ENCODE measurements at regions not wholly inside any gene's neighbourhood (a gene's known extent, or its start where the extent isn't known, plus 50 kb on each side); places are given as distances from the start of the nearest gene placed in this dataset.

- WGBS, 2 experiments (ENCODE audit: insufficient coverage in 1 of 2, insufficient read length in 1 of 2) = 89% methylated on average over 1 of the region's 1 CpG; no CpG with 5 or more reads in 1 of the 2 experiments
- no peak overlapping the region for H3K4me3 Mint-ChIP-seq
- H3K36me3 ChIP-seq (ENCODE audit: control insufficient read depth, insufficient read depth, low read length) = no peaks in the 10 kb centered on the region
- no peak overlapping the region for H3K27ac Mint-ChIP-seq
- H3K9me3 Mint-ChIP-seq = peaks cover 45% of the 10 kb centered on the region
- no peak for DNase-seq
- H3K36me3 Mint-ChIP-seq (ENCODE audit: low read depth) = peaks cover 10% of the 10 kb centered on the region
- no peaks in the 10 kb centered on the region for H3K27me3 ChIP-seq (ENCODE audit: control insufficient read depth, insufficient read depth, low read length, poor library complexity, severe bottlenecking)
- no peak for TF ChIP-seq CTCF (conservative IDR thresholded peaks at IDR 0.05)
- H3K4me3 ChIP-seq (ENCODE audit: low read length) = no peak overlapping the region
- H3K9ac ChIP-seq (ENCODE audit: extremely low read depth, low read length, poor library complexity, severe bottlenecking) = no peak overlapping the region
- no peak overlapping the region for H3K27ac ChIP-seq (ENCODE audit: low read depth, low read length)
- peaks cover 41% of the 10 kb centered on the region for H3K9me3 ChIP-seq (ENCODE audit: control insufficient read depth, low read length)
- no peaks in the 10 kb centered on the region for H3K27me3 Mint-ChIP-seq (ENCODE audit: insufficient read depth)
- H3K4me1 ChIP-seq (ENCODE audit: control insufficient read depth, insufficient read depth, low read length) = no peaks in the 10 kb centered on the region
- H3K4me1 Mint-ChIP-seq = peaks cover 12% of the 10 kb centered on the region
These were observed 1086.9 kb downstream of the DIPK2A start for GRCh38 chr3:145058483-145058882.

GRCh38 chr3:145063616-145064015 is 1092.0 kb downstream of the DIPK2A start:
- H3K4me3 ChIP-seq (ENCODE audit: low read length) = no peak overlapping the region
- Mint-ChIP-seq H3K36me3 (ENCODE audit: low read depth) (peaks cover 14% of the 10 kb centered on the region), H3K27ac (no peak overlapping the region), H3K4me3 (no peak overlapping the region), H3K27me3 (ENCODE audit: insufficient read depth) (no peaks in the 10 kb centered on the region), H3K4me1 (no peaks in the 10 kb centered on the region), H3K9me3 (peaks cover 66% of the 10 kb centered on the region)
- no peaks in the 10 kb centered on the region for H3K36me3 ChIP-seq (ENCODE audit: control insufficient read depth, insufficient read depth, low read length)
- no peaks in the 10 kb centered on the region for H3K4me1 ChIP-seq (ENCODE audit: control insufficient read depth, insufficient read depth, low read length)
- no peaks in the 10 kb centered on the region for H3K27me3 ChIP-seq (ENCODE audit: control insufficient read depth, insufficient read depth, low read length, poor library complexity, severe bottlenecking)
- no peak for TF ChIP-seq CTCF (conservative IDR thresholded peaks at IDR 0.05)
- H3K9ac ChIP-seq (ENCODE audit: extremely low read depth, low read length, poor library complexity, severe bottlenecking) = no peak overlapping the region
- WGBS, 2 experiments (ENCODE audit: insufficient coverage in 1 of 2, insufficient read length in 1 of 2) = 91 to 98% methylated on average over 4 to 5 of the region's 5 CpGs
- peaks cover 47% of the 10 kb centered on the region for H3K9me3 ChIP-seq (ENCODE audit: control insufficient read depth, low read length)
- H3K27ac ChIP-seq (ENCODE audit: low read depth, low read length) = no peak overlapping the region
- no peak for DNase-seq

- Mint-ChIP-seq H3K9me3 (peaks cover 27% of the 10 kb centered on the region), H3K27ac (no peak overlapping the region), H3K4me3 (no peak overlapping the region), H3K27me3 (ENCODE audit: insufficient read depth) (no peaks in the 10 kb centered on the region), H3K4me1 (no peaks in the 10 kb centered on the region), H3K36me3 (ENCODE audit: low read depth) (peaks cover 10% of the 10 kb centered on the region)
- Histone ChIP-seq H3K27me3 (ENCODE audit: control insufficient read depth, insufficient read depth, low read length, poor library complexity, severe bottlenecking) (no peaks in the 10 kb centered on the region), H3K9me3 (ENCODE audit: control insufficient read depth, low read length) (peaks cover 16% of the 10 kb centered on the region), H3K27ac (ENCODE audit: low read depth, low read length) (no peak overlapping the region), H3K4me3 (ENCODE audit: low read length) (no peak overlapping the region), H3K9ac (ENCODE audit: extremely low read depth, low read length, poor library complexity, severe bottlenecking) (no peak overlapping the region), H3K36me3 (ENCODE audit: control insufficient read depth, insufficient read depth, low read length) (no peaks in the 10 kb centered on the region), H3K4me1 (ENCODE audit: control insufficient read depth, insufficient read depth, low read length) (no peaks in the 10 kb centered on the region)
- TF ChIP-seq CTCF (conservative IDR thresholded peaks at IDR 0.05) = no peak
- DNase-seq = no peak
- 90 to 100% methylated on average over 1 to 2 of the region's 2 CpGs for WGBS, 2 experiments (ENCODE audit: insufficient coverage in 1 of 2, insufficient read length in 1 of 2)
These were observed 1090.2 kb downstream of the PLOD2 start for GRCh38 chr3:145070795-145071194.
